ENCODE measurements at regions not wholly inside any gene's neighbourhood (a gene's known extent, or its start where the extent isn't known, plus 50 kb on each side); places are given as distances from the start of the nearest gene placed in this dataset.

GRCh38 chrX:148372925-148373324 lies 127.5 kb upstream of the AFF2 start:
- DNase-seq: no peak

DNA sequence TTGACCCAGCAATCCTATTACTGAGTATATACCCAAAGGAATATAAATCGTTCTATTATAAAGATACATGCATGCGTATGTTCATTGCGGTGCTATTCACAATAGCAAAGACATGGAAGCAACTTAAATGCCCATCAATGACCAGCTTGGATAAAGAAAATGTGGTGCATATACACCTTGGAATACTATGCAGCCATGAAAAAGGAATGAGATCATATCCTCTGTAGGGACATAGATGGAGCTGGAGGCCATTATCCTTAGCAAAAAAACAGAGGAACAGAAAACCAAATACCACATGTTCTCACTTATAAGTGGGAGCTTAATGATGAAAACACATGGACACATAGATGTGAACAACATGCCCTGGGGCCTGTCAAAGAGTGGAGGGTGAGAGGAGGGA lies 124.1 kb upstream of the AFF2 start:
- no peak for DNase-seq

- DNase-seq: no peak
Measured at GRCh38 chrX:148380107-148380506, 120.3 kb upstream of the AFF2 start.

GRCh38 chrX:148380650-148381561 lies 119.5 kb upstream of the AFF2 start:
- peak; percentile 68 for DNase-seq

- DNase-seq: peak; percentile 10
Measured at GRCh38 chrX:148381603-148382002, 118.8 kb upstream of the AFF2 start.

- no peak for DNase-seq
Measured at GRCh38 chrX:148382983-148383382, 117.4 kb upstream of the AFF2 start.

DNA sequence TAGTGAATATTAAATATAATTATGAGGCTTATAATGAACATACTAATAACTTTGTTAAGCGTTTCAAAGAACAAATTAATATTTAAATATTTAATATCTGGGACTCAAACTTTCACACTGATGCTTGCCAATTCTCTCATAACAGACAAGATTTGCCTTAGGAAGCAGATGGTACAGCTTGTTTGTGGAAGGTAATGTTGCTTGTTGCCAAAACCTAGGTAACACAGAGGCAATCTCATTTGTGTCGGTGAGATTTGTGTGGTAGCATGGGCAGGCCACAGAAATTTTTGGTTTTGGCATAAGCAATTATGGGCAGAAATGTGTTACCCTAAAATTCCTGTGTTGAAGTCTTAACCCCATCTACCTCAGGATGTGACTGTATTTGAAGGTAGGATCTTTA lies 114.9 kb upstream of the AFF2 start:
- DNase-seq: no peak

DNA sequence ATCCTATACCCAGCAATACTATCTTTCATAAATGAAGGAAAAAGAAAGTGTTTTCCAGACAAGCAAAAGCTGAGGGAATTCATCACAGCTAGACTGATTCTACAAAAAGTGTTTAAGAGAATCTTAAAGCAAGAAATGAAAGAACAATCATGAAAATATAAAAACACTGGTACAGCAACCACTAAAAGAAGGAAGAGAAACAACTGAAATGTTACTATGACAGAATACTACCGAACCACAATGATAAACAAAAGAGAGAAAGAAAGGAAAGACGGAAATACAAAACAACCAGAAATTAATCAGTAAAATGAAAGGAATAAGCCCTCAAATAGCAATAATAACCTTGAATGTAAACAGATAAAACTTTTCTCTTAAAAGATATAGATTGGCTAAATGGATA lies 110.8 kb upstream of the AFF2 start:
- DNase-seq: no peak

DNA sequence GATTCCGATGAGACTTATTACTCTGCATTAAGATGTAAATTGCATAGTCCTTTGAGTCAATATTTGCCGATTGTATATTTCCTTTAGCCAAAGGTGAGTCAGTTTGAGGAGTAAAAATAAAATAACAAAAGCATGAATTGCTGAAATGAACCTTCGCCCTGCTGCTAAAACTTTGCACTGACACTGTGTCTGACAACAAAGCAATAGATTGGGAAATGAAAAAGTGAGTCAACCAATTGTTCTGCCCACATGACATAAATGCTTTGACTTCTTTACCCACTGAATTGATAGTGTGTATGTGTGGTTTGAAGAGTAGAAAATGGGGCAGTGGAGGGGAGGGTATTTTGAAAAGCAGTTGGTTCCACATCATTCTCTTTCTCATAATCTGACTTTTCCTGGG lies 88.4 kb upstream of the AFF2 start:
- DNase-seq: no peak

DNA sequence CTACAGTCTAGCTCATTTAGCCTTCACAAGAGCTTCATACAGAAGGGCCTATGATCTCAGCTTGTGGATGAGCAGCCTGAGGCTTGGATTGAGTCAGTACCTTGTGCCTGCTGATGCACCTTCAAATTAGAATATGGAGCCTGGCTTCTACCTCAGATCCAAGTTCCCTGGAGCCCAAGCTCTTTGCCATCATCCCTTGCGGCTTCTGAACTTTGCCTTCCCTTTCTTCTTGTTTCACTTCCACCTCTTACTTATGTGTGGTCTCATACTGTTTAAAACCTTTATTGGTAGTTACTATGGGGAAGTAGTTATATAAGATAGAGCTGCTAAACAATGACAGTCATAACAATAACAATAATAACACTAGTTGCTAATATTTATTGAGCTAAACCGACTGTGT lies 84.3 kb upstream of the AFF2 start:
- DNase-seq: no peak

- DNase-seq: no peak
Measured at GRCh38 chrX:148416931-148417330, 83.5 kb upstream of the AFF2 start.

- DNase-seq: no peak
Measured at GRCh38 chrX:148417934-148418333, 82.5 kb upstream of the AFF2 start.

- DNase-seq: no peak
Measured at GRCh38 chrX:148422526-148422925, 77.9 kb upstream of the AFF2 start.

- no peak for DNase-seq
Measured at GRCh38 chrX:148424570-148424969, 75.8 kb upstream of the AFF2 start.

DNA sequence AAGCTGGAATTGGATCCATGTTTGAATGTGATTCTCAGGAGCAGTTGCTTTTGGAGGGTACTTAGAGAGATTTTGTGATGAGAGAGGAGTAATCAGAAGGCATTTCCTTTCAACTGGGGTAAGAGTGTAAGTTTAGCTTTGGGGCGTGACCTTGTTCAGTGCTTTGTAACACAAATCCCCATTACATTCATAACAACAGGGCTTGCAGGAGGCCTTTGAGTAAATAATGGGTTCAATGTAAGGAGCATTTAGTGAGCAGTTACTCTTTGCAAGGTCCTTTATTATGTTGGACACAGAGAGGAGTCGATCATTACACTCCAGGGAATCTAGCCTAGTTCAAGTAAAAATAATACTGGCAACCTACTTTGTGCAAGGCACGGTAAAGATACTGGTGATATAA lies 74.0 kb upstream of the AFF2 start:
- DNase-seq: no peak

GRCh38 chrX:148441387-148441786 lies 59.0 kb upstream of the AFF2 start:
- DNase-seq: no peak

GRCh38 chrX:148443216-148443615 lies 57.2 kb upstream of the AFF2 start:
- no peak for DNase-seq

GRCh38 chrX:148448686-148449085 lies 51.7 kb upstream of the AFF2 start:
- DNase-seq: no peak

Measured in CD4-positive, alpha-beta T cell treated with Interleukin-4 for 4 hours (primary cell).